Adrenal gland (tissue), 5 donors: ENCODE measurements at regions not wholly inside any gene's neighbourhood (a gene's known extent, or its start where the extent isn't known, plus 50 kb on each side); places are given as distances from the start of the nearest gene placed in this dataset.

Experiments
- CTCF ChIP-seq, 6 experiments: fragments of 450-650 bp in 4 of 6; fragments of 200-600 bp in 2 of 6; sonication (generic) in 1 of 6; IDR thresholded peaks; 1 replicate in 5 of 6; 2 replicates in 1 of 6; pipeline versions ENCODE4 v1.5.1 to v1.8.0; 2016 to 2021; ENCODE audit warnings: antibody characterized with exemption in 6 of 6, mild to moderate bottlenecking in 2 of 6, moderate library complexity in 1 of 6
- POLR2A ChIP-seq, 2 donors: fragments of 450-650 bp; IDR thresholded peaks; one replicate each; pipeline ENCODE4 v1.6.1; 2017; ENCODE audit warnings: antibody characterized with exemption in 2 of 2, mild to moderate bottlenecking in 2 of 2, moderate library complexity in 1 of 2
- donor health status: DM: no; HTN: no; CAD: no.

- TF ChIP-seq CTCF (IDR thresholded peaks at IDR 0.05) (no peak), POLR2A (IDR thresholded peaks at IDR 0.05) (no peak)
Measured at GRCh38 chr16:86158688-86159360, 259.9 kb downstream of the IRF8 start.
